ENCODE measurements at regions not wholly inside any gene's neighbourhood (a gene's known extent, or its start where the extent isn't known, plus 50 kb on each side); places are given as distances from the start of the nearest gene placed in this dataset.

DNA sequence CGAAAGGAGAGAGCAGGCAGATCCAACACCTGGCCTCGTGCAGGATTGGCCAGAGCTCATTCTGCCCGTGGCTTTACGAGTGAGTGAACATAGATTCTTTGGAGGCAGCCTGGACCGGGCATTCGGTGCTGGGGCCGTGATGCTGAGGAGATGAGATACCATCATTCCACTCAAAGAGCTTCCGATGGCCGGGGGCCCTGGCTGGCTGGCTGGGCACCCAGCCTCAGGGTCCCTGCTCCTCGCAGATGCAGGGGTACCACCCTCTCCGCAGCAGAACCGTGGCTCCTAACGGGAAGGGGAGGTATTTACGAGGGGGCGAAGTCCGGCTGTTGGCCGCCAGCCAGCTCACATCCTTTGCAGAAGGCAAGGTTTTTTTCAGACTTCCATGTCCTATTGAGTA lies 66.1 kb upstream of the FOXF1 start:
- TF ChIP-seq, protein P1, sequence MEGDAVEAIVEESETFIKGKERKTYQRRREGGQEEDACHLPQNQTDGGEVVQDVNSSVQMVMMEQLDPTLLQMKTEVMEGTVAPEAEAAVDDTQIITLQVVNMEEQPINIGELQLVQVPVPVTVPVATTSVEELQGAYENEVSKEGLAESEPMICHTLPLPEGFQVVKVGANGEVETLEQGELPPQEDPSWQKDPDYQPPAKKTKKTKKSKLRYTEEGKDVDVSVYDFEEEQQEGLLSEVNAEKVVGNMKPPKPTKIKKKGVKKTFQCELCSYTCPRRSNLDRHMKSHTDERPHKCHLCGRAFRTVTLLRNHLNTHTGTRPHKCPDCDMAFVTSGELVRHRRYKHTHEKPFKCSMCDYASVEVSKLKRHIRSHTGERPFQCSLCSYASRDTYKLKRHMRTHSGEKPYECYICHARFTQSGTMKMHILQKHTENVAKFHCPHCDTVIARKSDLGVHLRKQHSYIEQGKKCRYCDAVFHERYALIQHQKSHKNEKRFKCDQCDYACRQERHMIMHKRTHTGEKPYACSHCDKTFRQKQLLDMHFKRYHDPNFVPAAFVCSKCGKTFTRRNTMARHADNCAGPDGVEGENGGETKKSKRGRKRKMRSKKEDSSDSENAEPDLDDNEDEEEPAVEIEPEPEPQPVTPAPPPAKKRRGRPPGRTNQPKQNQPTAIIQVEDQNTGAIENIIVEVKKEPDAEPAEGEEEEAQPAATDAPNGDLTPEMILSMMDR (conservative IDR thresholded peaks at IDR 0.05; ENCODE audit: low read depth, low read length), result no peak
- no peak for TF ChIP-seq EZH2 (IDR thresholded peaks at IDR 0.05; ENCODE audit: low read length, unreplicated experiment)

Measured in PC-3 (cell line).